PFSK-1 (cell line): ENCODE measurements at regions not wholly inside any gene's neighbourhood (a gene's known extent, or its start where the extent isn't known, plus 50 kb on each side); places are given as distances from the start of the nearest gene placed in this dataset.

ENCODE experiments used
- POLR2AphosphoS5 ChIP-seq: IDR thresholded peaks from 2 replicates; pipeline ENCODE4 v1.6.1; 2012; ENCODE audit warnings: low read depth, mild to moderate bottlenecking, control low read depth, low read length, moderate library complexity
- SIN3A ChIP-seq: IDR thresholded peaks from 2 replicates; pipeline ENCODE4 v1.6.1; 2012; ENCODE audit warnings: mild to moderate bottlenecking, low read length, moderate library complexity, borderline replicate concordance; ENCODE audit not compliant: insufficient read depth
- TAF1 ChIP-seq: IDR thresholded peaks from 2 replicates; pipeline ENCODE4 v1.6.1; 2012; ENCODE audit warnings: low read length, control low read depth, borderline replicate concordance; ENCODE audit not compliant: insufficient read depth
- TF ChIP-seq, protein P1 (sequence below), 2 experiments: IDR thresholded peaks; 2 replicates each; pipeline versions ENCODE4 v1.6.1 to v1.8.0; 2011 to 2012; ENCODE audit warnings: low read depth in 2 of 2, low read length in 2 of 2, control low read depth in 1 of 2, inconsistent platforms in 1 of 2, mild to moderate bottlenecking in 1 of 2, moderate library complexity in 1 of 2; ENCODE audit not compliant: insufficient read depth in 1 of 2

DNA sequence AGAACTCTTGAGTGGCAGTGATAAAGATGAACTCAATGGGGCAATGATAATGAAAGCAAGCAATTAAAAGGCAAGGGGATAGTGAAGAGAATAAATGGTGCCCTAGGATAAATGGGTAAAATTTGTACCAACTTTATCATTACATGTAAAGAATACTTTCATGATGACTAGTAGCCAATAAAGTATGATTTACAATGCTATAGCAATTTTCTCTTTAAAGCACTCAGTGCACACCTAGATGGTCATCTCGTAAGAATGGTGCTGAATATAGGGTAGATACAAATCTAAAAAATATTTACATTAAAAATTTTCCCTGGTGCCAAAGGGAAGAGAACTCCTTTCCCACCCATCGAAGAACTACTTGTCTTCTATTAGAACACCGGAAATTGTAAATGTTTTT is 651.4 kb downstream of the STPG2 start:
- TF ChIP-seq POLR2AphosphoS5 (no peak), SIN3A (no peak), TAF1 (no peak)
- TF ChIP-seq, protein P1, sequence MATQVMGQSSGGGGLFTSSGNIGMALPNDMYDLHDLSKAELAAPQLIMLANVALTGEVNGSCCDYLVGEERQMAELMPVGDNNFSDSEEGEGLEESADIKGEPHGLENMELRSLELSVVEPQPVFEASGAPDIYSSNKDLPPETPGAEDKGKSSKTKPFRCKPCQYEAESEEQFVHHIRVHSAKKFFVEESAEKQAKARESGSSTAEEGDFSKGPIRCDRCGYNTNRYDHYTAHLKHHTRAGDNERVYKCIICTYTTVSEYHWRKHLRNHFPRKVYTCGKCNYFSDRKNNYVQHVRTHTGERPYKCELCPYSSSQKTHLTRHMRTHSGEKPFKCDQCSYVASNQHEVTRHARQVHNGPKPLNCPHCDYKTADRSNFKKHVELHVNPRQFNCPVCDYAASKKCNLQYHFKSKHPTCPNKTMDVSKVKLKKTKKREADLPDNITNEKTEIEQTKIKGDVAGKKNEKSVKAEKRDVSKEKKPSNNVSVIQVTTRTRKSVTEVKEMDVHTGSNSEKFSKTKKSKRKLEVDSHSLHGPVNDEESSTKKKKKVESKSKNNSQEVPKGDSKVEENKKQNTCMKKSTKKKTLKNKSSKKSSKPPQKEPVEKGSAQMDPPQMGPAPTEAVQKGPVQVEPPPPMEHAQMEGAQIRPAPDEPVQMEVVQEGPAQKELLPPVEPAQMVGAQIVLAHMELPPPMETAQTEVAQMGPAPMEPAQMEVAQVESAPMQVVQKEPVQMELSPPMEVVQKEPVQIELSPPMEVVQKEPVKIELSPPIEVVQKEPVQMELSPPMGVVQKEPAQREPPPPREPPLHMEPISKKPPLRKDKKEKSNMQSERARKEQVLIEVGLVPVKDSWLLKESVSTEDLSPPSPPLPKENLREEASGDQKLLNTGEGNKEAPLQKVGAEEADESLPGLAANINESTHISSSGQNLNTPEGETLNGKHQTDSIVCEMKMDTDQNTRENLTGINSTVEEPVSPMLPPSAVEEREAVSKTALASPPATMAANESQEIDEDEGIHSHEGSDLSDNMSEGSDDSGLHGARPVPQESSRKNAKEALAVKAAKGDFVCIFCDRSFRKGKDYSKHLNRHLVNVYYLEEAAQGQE (IDR thresholded peaks at IDR 0.05; ENCODE audit: insufficient read depth in 1 of 2, low read depth in 2 of 2, low read length in 2 of 2) = no peak
